ENCODE measurements at regions not wholly inside any gene's neighbourhood (a gene's known extent, or its start where the extent isn't known, plus 50 kb on each side); places are given as distances from the start of the nearest gene placed in this dataset.

- no peak overlapping the region for H4K8ac ChIP-seq (ENCODE audit: extremely low read depth, insufficient read depth, low read length)
- no peak overlapping the region for H3K4me2 ChIP-seq (ENCODE audit: insufficient read depth in 1 of 2, low read depth in 2 of 2, low read length in 2 of 2)
- no peaks in the 10 kb centered on the region for H4K20me1 ChIP-seq (replicated peaks in 1 of 2; ENCODE audit: control insufficient read depth in 1 of 2, insufficient read depth in 2 of 2, low read length in 2 of 2)
- H2BK20ac ChIP-seq (ENCODE audit: low read length) = no peak overlapping the region
- 0 out of 4 replicates have a peak, but pooled peaks cover 0 to 3% of the 10 kb centered on the region in 2 experiments for H3K9me3 ChIP-seq (ENCODE audit: insufficient read depth in 2 of 2, low read depth in 1 of 2, low read length in 1 of 2)
- H3K4me1 ChIP-seq (replicated peaks in 1 of 4; ENCODE audit: control insufficient read depth in 3 of 4, insufficient read depth in 4 of 4, low read length in 3 of 4) = no peaks in the 10 kb centered on the region
- H3K9ac ChIP-seq (replicated peaks in 1 of 4; ENCODE audit: extremely low read depth in 1 of 4, low read depth in 3 of 4, low read length in 3 of 4) = no peak overlapping the region
- H2BK5ac ChIP-seq (ENCODE audit: low read depth, low read length) = no peak overlapping the region
- no peak overlapping the region for H2AFZ ChIP-seq (ENCODE audit: low read length)
- no peaks in the 10 kb centered on the region for H3K36me3 ChIP-seq (ENCODE audit: control insufficient read depth in 2 of 4, insufficient read depth in 4 of 4, low read length in 3 of 4)
- no peaks in the 10 kb centered on the region for H3K79me2 ChIP-seq (ENCODE audit: control insufficient read depth in 1 of 2, insufficient read depth in 2 of 2, low read length in 2 of 2)
- no peak overlapping the region for H3K23ac ChIP-seq (ENCODE audit: insufficient read length)
- H2BK12ac ChIP-seq (ENCODE audit: low read depth, low read length) = no peak overlapping the region
- no peak overlapping the region for H3K18ac ChIP-seq (ENCODE audit: extremely low read depth, low read length)
- H3K14ac ChIP-seq (ENCODE audit: insufficient read length) = no peak overlapping the region
- no peak for TF ChIP-seq KDM4A (IDR thresholded peaks at IDR 0.05; ENCODE audit: low read depth, low read length, severe bottlenecking)
- TF ChIP-seq ATF3 (IDR thresholded peaks at IDR 0.05; ENCODE audit: insufficient read depth, low read depth, low read length) = no peak
- no peak overlapping the region for H3K4ac ChIP-seq (replicated peaks; ENCODE audit: insufficient read length, low read depth, low read length)
- CTCF ChIA-PET (ENCODE audit: partially characterized antibody) = interaction anchor here (2.0 kb wide), 1 partner anchor 10 kb away, joined by 7 read pairs; no protein-coding TSS in a partner anchor
- no peak overlapping the region for H3K56ac ChIP-seq (replicated peaks; ENCODE audit: insufficient read length, low read depth, low read length)
- POLR2A ChIA-PET (ENCODE audit: partially characterized antibody) = no interaction called here
- H3K4me3 ChIP-seq (ENCODE audit: extremely low read depth in 1 of 4, insufficient read depth in 2 of 4, low read depth in 3 of 4, low read length in 4 of 4) = no peak overlapping the region
- FAIRE-seq = no peak
- H3K23me2 ChIP-seq (ENCODE audit: low read depth, low read length) = no peaks in the 10 kb centered on the region
- H2BK120ac ChIP-seq (replicated peaks; ENCODE audit: low read depth, low read length) = no peak overlapping the region
- H2BK15ac ChIP-seq (ENCODE audit: low read length) = no peak overlapping the region
- no peak overlapping the region for H4K91ac ChIP-seq (replicated peaks; ENCODE audit: insufficient read length, low read length)
- H3K79me1 ChIP-seq (ENCODE audit: low read depth, low read length) = no peaks in the 10 kb centered on the region
- H2AK5ac ChIP-seq (ENCODE audit: low read depth, low read length) = no peak overlapping the region
- no peaks in the 10 kb centered on the region for H3K27me3 ChIP-seq (replicated peaks in 1 of 4; ENCODE audit: control insufficient read depth in 3 of 4, extremely low read depth in 1 of 4, insufficient read depth in 3 of 4, low read length in 3 of 4)
- 82% methylated on average over 2 of the region's 2 CpGs; no CpG with 5 or more reads in 1 of the 2 experiments for WGBS, 2 experiments (ENCODE audit: extremely low coverage in 1 of 2, insufficient coverage in 1 of 2, insufficient read length in 1 of 2, insufficient replicate concordance in 2 of 2, low coverage in 1 of 2, low lambda C conversion rate in 2 of 2, missing lambda C conversion rate in 1 of 2)
- H3K27ac ChIP-seq (ENCODE audit: low read depth, low read length) = no peak overlapping the region
- no peak overlapping the region for H4K5ac ChIP-seq (ENCODE audit: insufficient read length, low read depth, low read length)
- no peak for DNase-seq (ENCODE audit: low read depth in 1 of 2, low spot score in 2 of 2)
Observed at GRCh38 chr12:83271201-83271600, 584.5 kb downstream of the TMTC2 start.

All from H1 (cell line).